Retina (tissue), 1 donor: ENCODE measurements at regions not wholly inside any gene's neighbourhood (a gene's known extent, or its start where the extent isn't known, plus 50 kb on each side); places are given as distances from the start of the nearest gene placed in this dataset.
"Not testable (repeated sequence)": the region's sequence is repeated elsewhere in the genome, so short reads cannot be mapped to it uniquely, and the experiment has no call there.

Experiments
- DNase-seq: peaks from one replicate; pipeline ENCODE4 v3.0.0-alpha.2; 2016

- no peak for DNase-seq
These were observed 94.2 kb upstream of the COL5A1 start for GRCh38 chr9:134547161-134548100.

- no peak for DNase-seq
These were observed 93.4 kb upstream of the COL5A1 start for GRCh38 chr9:134548185-134548584.

GRCh38 chr9:134548618-134549017 is 93.0 kb upstream of the COL5A1 start:
- no peak for DNase-seq

GRCh38 chr9:134549336-134549735 is 92.3 kb upstream of the COL5A1 start:
- no peak for DNase-seq

GRCh38 chr9:134550081-134550480 is 91.5 kb upstream of the COL5A1 start:
- not testable (repeated sequence) for DNase-seq

- no peak for DNase-seq
These were observed 91.0 kb upstream of the COL5A1 start for GRCh38 chr9:134550584-134550983.

- no peak for DNase-seq
These were observed 90.4 kb upstream of the COL5A1 start for GRCh38 chr9:134551176-134551575.

- no peak for DNase-seq
These were observed 89.8 kb upstream of the COL5A1 start for GRCh38 chr9:134551644-134552348.

GRCh38 chr9:134552349-134552990 is 89.1 kb upstream of the COL5A1 start:
- DNase-seq, result no peak

GRCh38 chr9:134553061-134553891 is 88.3 kb upstream of the COL5A1 start:
- no peak for DNase-seq

- DNase-seq, result no peak
These were observed 87.6 kb upstream of the COL5A1 start for GRCh38 chr9:134553996-134554372.

- DNase-seq, result no peak
These were observed 87.1 kb upstream of the COL5A1 start for GRCh38 chr9:134554373-134555093.

- no peak for DNase-seq
These were observed 86.4 kb upstream of the COL5A1 start for GRCh38 chr9:134555094-134555650.

GRCh38 chr9:134556531-134557068 is 85.0 kb upstream of the COL5A1 start:
- DNase-seq, result no peak

GRCh38 chr9:134557331-134557730 is 84.3 kb upstream of the COL5A1 start:
- no peak for DNase-seq

- no peak for DNase-seq
These were observed 83.3 kb upstream of the COL5A1 start for GRCh38 chr9:134558124-134558905.

GRCh38 chr9:134559013-134559412 is 82.6 kb upstream of the COL5A1 start:
- DNase-seq, result no peak

GRCh38 chr9:134560206-134560605 is 81.4 kb upstream of the COL5A1 start:
- no peak for DNase-seq

- no peak for DNase-seq
These were observed 80.9 kb upstream of the COL5A1 start for GRCh38 chr9:134560654-134561053.

GRCh38 chr9:134561427-134562145 is 80.0 kb upstream of the COL5A1 start:
- DNase-seq, result no peak
